ENCODE measurements at regions not wholly inside any gene's neighbourhood (a gene's known extent, or its start where the extent isn't known, plus 50 kb on each side); places are given as distances from the start of the nearest gene placed in this dataset.
"Not testable (repeated sequence)": the region's sequence is repeated elsewhere in the genome, so short reads cannot be mapped to it uniquely, and the experiment has no call there.

GRCh38 chr16:86872833-86873232 is 294.5 kb downstream of the FOXL1 start:
- DNase-seq = no peak

- no peak for DNase-seq
Observed at GRCh38 chr16:86874141-86874540, 295.8 kb downstream of the FOXL1 start.

- no peak for DNase-seq
Observed at GRCh38 chr16:86876499-86876898, 298.1 kb downstream of the FOXL1 start.

GRCh38 chr16:86877108-86877507 is 298.8 kb downstream of the FOXL1 start:
- no peak for DNase-seq

- no peak for DNase-seq
Observed at GRCh38 chr16:86877835-86878234, 299.5 kb downstream of the FOXL1 start.

GRCh38 chr16:86878236-86879080 is 300.1 kb downstream of the FOXL1 start:
- no peak for DNase-seq

GRCh38 chr16:86879268-86879667 is 300.9 kb downstream of the FOXL1 start:
- DNase-seq = no peak

GRCh38 chr16:86880316-86881117 is 302.2 kb downstream of the FOXL1 start:
- no peak for DNase-seq

- DNase-seq = no peak
Observed at GRCh38 chr16:86881118-86881510, 302.8 kb downstream of the FOXL1 start.

- no peak for DNase-seq
Observed at GRCh38 chr16:86881861-86882273, 303.5 kb downstream of the FOXL1 start.

- no peak for DNase-seq
Observed at GRCh38 chr16:86882586-86883280, 304.4 kb downstream of the FOXL1 start.

GRCh38 chr16:86883583-86884389 is 305.4 kb downstream of the FOXL1 start:
- DNase-seq = no peak

GRCh38 chr16:86884390-86884650 is 306.0 kb downstream of the FOXL1 start:
- no peak for DNase-seq

- no peak for DNase-seq
Observed at GRCh38 chr16:86885139-86885538, 306.8 kb downstream of the FOXL1 start.

- DNase-seq = no peak
Observed at GRCh38 chr16:86886651-86887050, 308.3 kb downstream of the FOXL1 start.

- DNase-seq = no peak
Observed at GRCh38 chr16:86887416-86887815, 309.1 kb downstream of the FOXL1 start.

GRCh38 chr16:86888231-86889053 is 310.1 kb downstream of the FOXL1 start:
- DNase-seq = no peak

GRCh38 chr16:86889054-86889366 is 310.7 kb downstream of the FOXL1 start:
- DNase-seq = not testable (repeated sequence)

GRCh38 chr16:86889974-86890373 is 311.6 kb downstream of the FOXL1 start:
- DNase-seq = no peak

GRCh38 chr16:86891121-86891520 is 312.8 kb downstream of the FOXL1 start:
- DNase-seq = no peak

- DNase-seq = no peak
Observed at GRCh38 chr16:86891631-86892030, 313.3 kb downstream of the FOXL1 start.

- DNase-seq = no peak
Observed at GRCh38 chr16:86892509-86892908, 314.2 kb downstream of the FOXL1 start.

Measured in activated CD8-positive, alpha-beta memory T cell treated with anti-CD3 and anti-CD28 coated beads, Interleukin-2, amount 50 U/mL, for 4 hours (primary cell).